H1 (cell line): ENCODE measurements at regions not wholly inside any gene's neighbourhood (a gene's known extent, or its start where the extent isn't known, plus 50 kb on each side); places are given as distances from the start of the nearest gene placed in this dataset.

Experiments used
- CTCF ChIA-PET: fragments of 300-600 bp; sonication (Branson Sonifier 250); formaldehyde crosslinking; loops from one replicate; lab custom pipeline; 2021; ENCODE audit not compliant: partially characterized antibody; lab: Charles Lee
- POLR2A ChIA-PET: fragments of 300-600 bp; sonication (Branson Sonifier 250); formaldehyde crosslinking; loops from one replicate; lab custom pipeline; 2021; ENCODE audit warnings: inconsistent platforms; ENCODE audit not compliant: partially characterized antibody; lab: Charles Lee
- DNase-seq, 2 experiments: peaks; one replicate each; pipeline versions ENCODE4 v3.0.0 to v3.0.0-alpha.2; 2010 to 2022; ENCODE audit warnings: low spot score in 2 of 2, low read depth in 1 of 2, mixed read lengths in 1 of 2
- FAIRE-seq: peaks from 2 replicates; lab custom pipeline; 2011; peaks lifted over from hg19 to GRCh38; lab: Jason Lieb, UNC
- H2AFZ ChIP-seq: 2 replicates; pipeline ENCODE4 v1.8.1; 2012; ENCODE audit warnings: low read length, inconsistent platforms
- H2AK5ac ChIP-seq: 2 replicates; pipeline ENCODE4 v1.6.1; 2013; ENCODE audit warnings: low read depth, low read length
- H2BK120ac ChIP-seq: replicated peaks from 2 replicates; pipeline ENCODE3; 2013; ENCODE audit warnings: low read depth, low read length, inconsistent platforms
- H2BK12ac ChIP-seq: 2 replicates; pipeline ENCODE4 v1.6.1; 2013; ENCODE audit warnings: low read depth, low read length
- H2BK15ac ChIP-seq: 2 replicates; pipeline ENCODE4 v1.6.1; 2013; ENCODE audit warnings: low read length
- H2BK20ac ChIP-seq: 2 replicates; pipeline ENCODE4 v1.6.1; 2013; ENCODE audit warnings: low read length
- H2BK5ac ChIP-seq: 2 replicates; pipeline ENCODE4 v1.6.1; 2013; ENCODE audit warnings: low read depth, low read length
- H3K14ac ChIP-seq: 2 replicates; pipeline ENCODE4 v1.6.1; 2013; ENCODE audit warnings: inconsistent platforms; ENCODE audit not compliant: insufficient read length
- H3K18ac ChIP-seq: 2 replicates; pipeline ENCODE4 v1.6.1; 2013; ENCODE audit warnings: low read length; ENCODE audit errors: extremely low read depth
- H3K23ac ChIP-seq: 2 replicates; pipeline ENCODE4 v1.6.1; 2013; ENCODE audit warnings: inconsistent platforms; ENCODE audit not compliant: insufficient read length
- H3K23me2 ChIP-seq: 2 replicates; pipeline ENCODE4 v1.6.1; 2013; ENCODE audit warnings: low read depth, low read length
- H3K27ac ChIP-seq: 2 replicates; pipeline ENCODE4 v1.6.1; 2011; ENCODE audit warnings: low read depth, low read length, inconsistent platforms
- H3K27me3 ChIP-seq, 4 experiments: replicated peaks in 1 of 4; 1 replicate in 1 of 4; 2 replicates in 3 of 4; pipeline versions ENCODE4 v1.6.1 to v1.8.1; 2011 to 2013; ENCODE audit warnings: low read length in 3 of 4, mild to moderate bottlenecking in 3 of 4, inconsistent platforms in 2 of 4, mixed read lengths in 2 of 4, moderate library complexity in 1 of 4; ENCODE audit not compliant: control insufficient read depth in 3 of 4, insufficient read depth in 3 of 4; ENCODE audit errors: extremely low read depth in 1 of 4
- H3K36me3 ChIP-seq, 4 experiments: 2 replicates each; pipeline versions ENCODE4 v1.6.1 to v1.8.1; 2011 to 2013; ENCODE audit warnings: mild to moderate bottlenecking in 4 of 4, low read length in 3 of 4, moderate library complexity in 2 of 4, control low read depth in 1 of 4, inconsistent platforms in 1 of 4; ENCODE audit not compliant: insufficient read depth in 4 of 4, control insufficient read depth in 2 of 4
- H3K4ac ChIP-seq: replicated peaks from 2 replicates; pipeline ENCODE3; 2013; ENCODE audit warnings: low read length, low read depth, mixed read lengths, inconsistent platforms; ENCODE audit not compliant: insufficient read length
- H3K4me1 ChIP-seq, 4 experiments: replicated peaks in 1 of 4; 1 replicate in 1 of 4; 2 replicates in 3 of 4; pipeline versions ENCODE4 v1.6.1 to v1.8.1; 2011 to 2013; ENCODE audit warnings: low read length in 3 of 4, inconsistent platforms in 2 of 4, mixed read lengths in 1 of 4; ENCODE audit not compliant: insufficient read depth in 4 of 4, control insufficient read depth in 3 of 4
- H3K4me2 ChIP-seq, 2 experiments: 2 replicates each; pipeline versions ENCODE4 v1.6.1 to v1.8.1; 2011 to 2013; ENCODE audit warnings: low read depth in 2 of 2, low read length in 2 of 2, control low read depth in 1 of 2, inconsistent platforms in 1 of 2, mild to moderate bottlenecking in 1 of 2; ENCODE audit not compliant: insufficient read depth in 1 of 2
- H3K4me3 ChIP-seq, 4 experiments: fragments of 200-600, 300-600 bp in 1 of 4; sonication (generic), shearing (Covaris generic), sonication (Bioruptor Twin) in 1 of 4; 2 replicates each; pipeline versions ENCODE4 v1.5.1 to v1.8.1; 2011 to 2016; ENCODE audit warnings: low read length in 4 of 4, low read depth in 3 of 4, control low read depth in 2 of 4, inconsistent platforms in 2 of 4, mild to moderate bottlenecking in 2 of 4, mixed read lengths in 1 of 4, moderate library complexity in 1 of 4; ENCODE audit not compliant: insufficient read depth in 2 of 4; ENCODE audit errors: extremely low read depth in 1 of 4
- H3K56ac ChIP-seq: replicated peaks from 2 replicates; pipeline ENCODE3; 2013; ENCODE audit warnings: low read depth, mild to moderate bottlenecking, mixed read lengths, low read length, inconsistent platforms; ENCODE audit not compliant: insufficient read length
- H3K79me1 ChIP-seq: 2 replicates; pipeline ENCODE4 v1.6.1; 2013; ENCODE audit warnings: low read depth, low read length, control low read depth
- H3K79me2 ChIP-seq, 2 experiments: 2 replicates each; pipeline versions ENCODE4 v1.6.1 to v1.8.1; 2012 to 2013; ENCODE audit warnings: low read length in 2 of 2, mild to moderate bottlenecking in 2 of 2, inconsistent platforms in 1 of 2; ENCODE audit not compliant: insufficient read depth in 2 of 2, control insufficient read depth in 1 of 2
- H3K9ac ChIP-seq, 4 experiments: replicated peaks in 1 of 4; 1 replicate in 1 of 4; 2 replicates in 3 of 4; pipeline versions ENCODE4 v1.6.1 to v1.8.1; 2011 to 2013; ENCODE audit warnings: low read depth in 3 of 4, low read length in 3 of 4, control low read depth in 2 of 4, mild to moderate bottlenecking in 2 of 4, moderate library complexity in 2 of 4, inconsistent platforms in 1 of 4; ENCODE audit errors: extremely low read depth in 1 of 4
- H3K9me3 ChIP-seq, 2 experiments: 2 replicates each; pipeline versions ENCODE4 v1.6.1 to v1.8.1; 2012 to 2013; ENCODE audit warnings: mild to moderate bottlenecking in 2 of 2, moderate library complexity in 2 of 2, control low read depth in 1 of 2, inconsistent platforms in 1 of 2, low read depth in 1 of 2, low read length in 1 of 2, mixed read lengths in 1 of 2; ENCODE audit not compliant: insufficient read depth in 2 of 2
- H4K20me1 ChIP-seq, 2 experiments: replicated peaks in 1 of 2; 2 replicates each; pipeline versions ENCODE3 to v1.8.1; 2011 to 2013; ENCODE audit warnings: inconsistent platforms in 2 of 2, low read length in 2 of 2, mild to moderate bottlenecking in 1 of 2; ENCODE audit not compliant: insufficient read depth in 2 of 2, control insufficient read depth in 1 of 2
- H4K5ac ChIP-seq: 2 replicates; pipeline ENCODE4 v1.6.1; 2013; ENCODE audit warnings: low read length, low read depth, mixed read lengths, inconsistent platforms; ENCODE audit not compliant: insufficient read length
- H4K8ac ChIP-seq: 2 replicates; pipeline ENCODE4 v1.8.0; 2013; ENCODE audit warnings: mild to moderate bottlenecking, moderate library complexity, low read length, inconsistent platforms; ENCODE audit not compliant: insufficient read depth; ENCODE audit errors: extremely low read depth
- H4K91ac ChIP-seq: replicated peaks from 2 replicates; pipeline ENCODE3; 2013; ENCODE audit warnings: low read length, mixed read lengths, inconsistent platforms; ENCODE audit not compliant: insufficient read length
- BRCA1 ChIP-seq: IDR thresholded peaks from 2 replicates; pipeline ENCODE4 v1.6.1; 2012; ENCODE audit warnings: low read depth, low read length, improper control_type of control experiment
- CBX8 ChIP-seq: fragments of 300-800, 300-1000 bp; sonication (generic); IDR thresholded peaks from 2 replicates; pipeline ENCODE4 v1.7.1; 2016; ENCODE audit warnings: low read depth, low read length, borderline replicate concordance
- CREB1 ChIP-seq: IDR thresholded peaks from 2 replicates; pipeline ENCODE4 v1.6.1; 2012; ENCODE audit warnings: inconsistent platforms
- CTBP2 ChIP-seq: IDR thresholded peaks from 2 replicates; pipeline ENCODE4 v1.7.0; 2011; ENCODE audit warnings: borderline replicate concordance, mild to moderate bottlenecking, moderate library complexity, mixed read lengths, low read length; ENCODE audit not compliant: insufficient read depth, insufficient read length
- EP300 ChIP-seq, 2 experiments: IDR thresholded peaks; 1 replicate in 1 of 2; 2 replicates in 1 of 2; pipeline ENCODE4 v1.6.1; 2011 to 2012; ENCODE audit warnings: low read depth in 2 of 2, low read length in 2 of 2, mild to moderate bottlenecking in 2 of 2, borderline replicate concordance in 1 of 2, inconsistent platforms in 1 of 2, moderate library complexity in 1 of 2
- HDAC2 ChIP-seq, 2 experiments: fragments of 300-600 bp in 1 of 2; sonication (generic) in 1 of 2; IDR thresholded peaks; 2 replicates each; pipeline ENCODE4 v1.6.1; 2011 to 2012; ENCODE audit warnings: low read depth in 2 of 2, low read length in 2 of 2, mild to moderate bottlenecking in 2 of 2, moderate library complexity in 2 of 2, borderline replicate concordance in 1 of 2, inconsistent platforms in 1 of 2
- HDAC6 ChIP-seq: IDR thresholded peaks from one replicate; pipeline ENCODE4 v1.7.1; 2012; ENCODE audit warnings: low read depth, mild to moderate bottlenecking, inconsistent platforms, low read length, moderate library complexity
- JUND ChIP-seq: IDR thresholded peaks from 2 replicates; pipeline ENCODE4 v1.6.1; 2011; ENCODE audit warnings: mild to moderate bottlenecking, improper control_type of control experiment, low read length
- KDM1A ChIP-seq: fragments of 200-600, 300-600 bp; sonication (generic); IDR thresholded peaks from 2 replicates; pipeline ENCODE4 v1.7.1; 2016; ENCODE audit warnings: mild to moderate bottlenecking, low read length, borderline replicate concordance
- SRF ChIP-seq: IDR thresholded peaks from 2 replicates; pipeline ENCODE4 v1.6.1; 2011; ENCODE audit warnings: mild to moderate bottlenecking, low read depth, low read length, moderate library complexity
- SUZ12 ChIP-seq: fragments of 200-600 bp; sonication (generic); IDR thresholded peaks from 2 replicates; pipeline ENCODE4 v1.6.1; 2012; ENCODE audit warnings: mild to moderate bottlenecking, inconsistent platforms, low read length, moderate library complexity, mixed read lengths
- WGBS, 2 experiments: shearing (Covaris generic) in 1 of 2; methylation state at CpG; one replicate each; pipeline versions ENCODE4 v1.1.6 to v1.1.7; 2013 to 2015; ENCODE audit warnings: low lambda C conversion rate in 2 of 2, mixed read lengths in 2 of 2, inconsistent platforms in 1 of 2, low coverage in 1 of 2, missing lambda C conversion rate in 1 of 2; ENCODE audit not compliant: insufficient replicate concordance in 2 of 2, insufficient coverage in 1 of 2, insufficient read length in 1 of 2; ENCODE audit errors: extremely low coverage in 1 of 2, missing lambda C conversion rate in 1 of 2; 5-methylcytosine and 5-hydroxymethylcytosine counted together
- TF ChIP-seq, protein P1 (sequence below): IDR thresholded peaks from 2 replicates; pipeline ENCODE4 v1.6.1; 2011; ENCODE audit warnings: low read depth, mild to moderate bottlenecking, low read length; ENCODE audit not compliant: insufficient read depth

GRCh38 chr1:165988817-165989216 lies 161.4 kb downstream of the UCK2 start:
- no peak overlapping the region for H3K14ac ChIP-seq
- H3K79me2 ChIP-seq: no peaks in the 10 kb centered on the region
- H2AFZ ChIP-seq: no peak overlapping the region
- TF ChIP-seq BRCA1 (no peak), HDAC2 (IDR thresholded peaks at IDR 0.05; ENCODE audit: borderline replicate concordance in 1 of 2, low read depth in 2 of 2, low read length in 2 of 2) (no peak), HDAC6 (no peak), CREB1 (no peak), KDM1A (no peak), SUZ12 (no peak), EP300 (IDR thresholded peaks at IDR 0.05; ENCODE audit: borderline replicate concordance in 1 of 2, low read depth in 2 of 2, low read length in 2 of 2) (no peak), JUND (no peak), CBX8 (no peak), CTBP2 (no peak), SRF (no peak)
- TF ChIP-seq, protein P1, sequence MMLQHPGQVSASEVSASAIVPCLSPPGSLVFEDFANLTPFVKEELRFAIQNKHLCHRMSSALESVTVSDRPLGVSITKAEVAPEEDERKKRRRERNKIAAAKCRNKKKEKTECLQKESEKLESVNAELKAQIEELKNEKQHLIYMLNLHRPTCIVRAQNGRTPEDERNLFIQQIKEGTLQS: no peak
- H3K4me1 ChIP-seq: no peaks in the 10 kb centered on the region
- H3K9ac ChIP-seq: no peak overlapping the region
- no peak overlapping the region for H2BK120ac ChIP-seq
- H4K20me1 ChIP-seq: no peaks in the 10 kb centered on the region
- H2AK5ac ChIP-seq: no peak overlapping the region
- no peak overlapping the region for H2BK12ac ChIP-seq
- H2BK15ac ChIP-seq: no peak overlapping the region
- no peaks in the 10 kb centered on the region for H3K79me1 ChIP-seq
- no peaks in the 10 kb centered on the region for H3K27me3 ChIP-seq
- no peak overlapping the region for H2BK5ac ChIP-seq
- H4K8ac ChIP-seq: no peak overlapping the region
- no peak for FAIRE-seq
- no peak overlapping the region for H2BK20ac ChIP-seq
- no peak overlapping the region for H3K4ac ChIP-seq
- no peaks in the 10 kb centered on the region for H3K36me3 ChIP-seq
- H3K9me3 ChIP-seq: no peaks in the 10 kb centered on the region
- no peak overlapping the region for H3K4me3 ChIP-seq
- 92% methylated on average over 2 of the region's 2 CpGs; no CpG with 5 or more reads in 1 of the 2 experiments for WGBS, 2 experiments
- no peak overlapping the region for H3K27ac ChIP-seq
- no peaks in the 10 kb centered on the region; the same call in 1 of the 2 replicates for H3K23me2 ChIP-seq
- no peak overlapping the region for H4K5ac ChIP-seq
- POLR2A ChIA-PET: no interaction called here
- no peak overlapping the region for H3K4me2 ChIP-seq
- no peak for DNase-seq
- no peak overlapping the region for H3K18ac ChIP-seq
- CTCF ChIA-PET: interaction anchor here (0.6 to 2.0 kb wide), 13 partner anchors 9 to 199 kb away, joined by 3 to 15 read pairs (median 3); no protein-coding TSS in a partner anchor
- no peak overlapping the region for H3K23ac ChIP-seq
- no peak overlapping the region for H4K91ac ChIP-seq
- no peak overlapping the region for H3K56ac ChIP-seq
